SK-N-SH (cell line): ENCODE measurements at regions not wholly inside any gene's neighbourhood (a gene's known extent, or its start where the extent isn't known, plus 50 kb on each side); places are given as distances from the start of the nearest gene placed in this dataset.

Experiments
- CTCF ChIA-PET: fragments of 300-600, 350-600 bp; formaldehyde crosslinking; extraction: SDS; loops from one replicate; lab custom pipeline; 2021; lab: Yijun Ruan, JAX
- POLR2A ChIA-PET: fragments of 350-600 bp; sonication (Branson Sonifier 250); formaldehyde crosslinking; extraction: SDS; loops from one replicate; lab custom pipeline; 2020; ENCODE audit warnings: antibody characterized with exemption, inconsistent platforms; lab: Yijun Ruan, JAX
- DNase-seq: peaks from one replicate; pipeline ENCODE4 v3.0.0; 2012
- H2AFZ ChIP-seq: fragments of 200-600 bp; sonication (generic); 2 replicates; pipeline ENCODE4 v1.8.1; 2016; ENCODE audit warnings: antibody characterized with exemption, mild to moderate bottlenecking, low read depth
- H3F3A ChIP-seq: fragments of 200-600 bp; sonication (generic); replicated peaks from 2 replicates; pipeline ENCODE3; 2016; ENCODE audit warnings: antibody characterized with exemption, mild to moderate bottlenecking; ENCODE audit not compliant: insufficient read depth
- H3K27ac ChIP-seq, 2 experiments: fragments of 200-500 bp in 1 of 2; fragments of 200-600 bp in 1 of 2; sonication (Bioruptor generic) in 1 of 2; sonication (generic), shearing (Covaris generic) in 1 of 2; 2 replicates each; pipeline versions ENCODE4 v1.5.1 to v1.6.1; 2014 to 2016; ENCODE audit warnings: low read depth in 2 of 2, inconsistent platforms in 1 of 2, low read length in 1 of 2, mild to moderate bottlenecking in 1 of 2, mixed read lengths in 1 of 2
- H3K27me3 ChIP-seq: fragments of 200-600 bp; sonication (generic), shearing (Covaris generic); 2 replicates; pipeline ENCODE4 v1.6.1; 2016; ENCODE audit warnings: mixed run types; ENCODE audit not compliant: insufficient read depth
- H3K36me3 ChIP-seq, 2 experiments: fragments of 200-500 bp in 1 of 2; fragments of 200-600 bp in 1 of 2; sonication (Bioruptor generic) in 1 of 2; sonication (generic) in 1 of 2; replicated peaks in 1 of 2; 2 replicates each; pipeline versions ENCODE3 to v1.5.1; 2014 to 2016; ENCODE audit warnings: low read length in 1 of 2, mild to moderate bottlenecking in 1 of 2; ENCODE audit not compliant: insufficient read depth in 2 of 2, control insufficient read depth in 1 of 2
- H3K4me1 ChIP-seq, 2 experiments: fragments of 200-500 bp in 1 of 2; fragments of 200-600 bp in 1 of 2; sonication (Bioruptor generic) in 1 of 2; sonication (generic), shearing (Covaris generic) in 1 of 2; 2 replicates each; pipeline versions ENCODE4 v1.5.1 to v1.6.1; 2014 to 2016; ENCODE audit warnings: low read depth in 1 of 2, low read length in 1 of 2, mixed run types in 1 of 2; ENCODE audit not compliant: insufficient read depth in 2 of 2, control insufficient read depth in 1 of 2
- H3K4me2 ChIP-seq: fragments of 200-600 bp; sonication (generic), shearing (Covaris generic); 2 replicates; pipeline ENCODE4 v1.6.1; 2017; ENCODE audit warnings: mixed run types
- H3K4me3 ChIP-seq, 2 experiments: fragments of 200-500 bp in 1 of 2; fragments of 200-600 bp in 1 of 2; sonication (Bioruptor generic) in 1 of 2; sonication (generic), shearing (Covaris generic) in 1 of 2; 2 replicates each; pipeline versions ENCODE4 v1.5.1 to v1.8.1; 2014 to 2016; ENCODE audit warnings: low read depth in 2 of 2, inconsistent platforms in 1 of 2, low read length in 1 of 2, mild to moderate bottlenecking in 1 of 2, mixed read lengths in 1 of 2, moderate library complexity in 1 of 2
- H3K79me2 ChIP-seq: fragments of 200-600 bp; sonication (generic); 2 replicates; pipeline ENCODE4 v1.8.1; 2017; ENCODE audit warnings: mild to moderate bottlenecking; ENCODE audit not compliant: insufficient read depth
- H3K9ac ChIP-seq: fragments of 200-600 bp; sonication (generic); 2 replicates; pipeline ENCODE4 v1.6.1; 2017; ENCODE audit warnings: mixed run types
- H3K9me2 ChIP-seq: fragments of 200-600 bp; sonication (generic); 2 replicates; pipeline ENCODE4 v1.6.1; 2017; ENCODE audit warnings: mixed run types
- H3K9me3 ChIP-seq: fragments of 200-600 bp; sonication (generic); 2 replicates; pipeline ENCODE4 v1.6.1; 2017; ENCODE audit warnings: mixed run types, mild to moderate bottlenecking, moderate library complexity
- H4K20me1 ChIP-seq: fragments of 200-600 bp; sonication (generic); 2 replicates; pipeline ENCODE4 v1.6.1; 2017; ENCODE audit warnings: mild to moderate bottlenecking, mixed run types; ENCODE audit not compliant: insufficient read depth
- CHD2 ChIP-seq: fragments of 150-350 bp; IDR thresholded peaks from 2 replicates; pipeline ENCODE4 v1.6.1; 2018; ENCODE audit warnings: low read length; ENCODE audit not compliant: partially characterized antibody
- RCOR1 ChIP-seq: fragments of 150-350 bp; IDR thresholded peaks from 2 replicates; pipeline ENCODE4 v1.6.1; 2017; ENCODE audit warnings: antibody characterized with exemption, low read length
- SMC3 ChIP-seq: IDR thresholded peaks from 2 replicates; pipeline ENCODE4 v1.6.1; 2012; ENCODE audit warnings: low read depth, low read length, improper control_type of control experiment
- TAF1 ChIP-seq: IDR thresholded peaks from 2 replicates; pipeline ENCODE4 v1.6.1; 2012; ENCODE audit warnings: low read depth, mild to moderate bottlenecking, low read length, moderate library complexity, borderline replicate concordance
- WGBS: methylation state at CpG from one replicate; pipeline ENCODE4 v1.1.6; 2017; ENCODE audit warnings: low lambda C conversion rate; 5-methylcytosine and 5-hydroxymethylcytosine counted together
- TF ChIP-seq, protein P1 (sequence below): IDR thresholded peaks from 2 replicates; pipeline ENCODE4 v1.4.0; 2012; ENCODE audit warnings: low read depth
- TF ChIP-seq, protein P2 (sequence below): IDR thresholded peaks from 2 replicates; pipeline ENCODE4 v1.4.0; 2012; ENCODE audit warnings: low read depth, borderline replicate concordance
- TF ChIP-seq, protein P3 (sequence below): fragments of 150-350 bp; IDR thresholded peaks from 2 replicates; pipeline ENCODE4 v1.6.1; 2017; ENCODE audit warnings: antibody characterized with exemption, low read length, low read depth, borderline replicate concordance
- TF ChIP-seq, protein P4 (sequence below): IDR thresholded peaks from 2 replicates; pipeline ENCODE4; 2012
- TF ChIP-seq, protein P5 (sequence below): IDR thresholded peaks from 2 replicates; pipeline ENCODE4 v1.4.0; 2012; ENCODE audit warnings: low read depth, borderline replicate concordance

DNA sequence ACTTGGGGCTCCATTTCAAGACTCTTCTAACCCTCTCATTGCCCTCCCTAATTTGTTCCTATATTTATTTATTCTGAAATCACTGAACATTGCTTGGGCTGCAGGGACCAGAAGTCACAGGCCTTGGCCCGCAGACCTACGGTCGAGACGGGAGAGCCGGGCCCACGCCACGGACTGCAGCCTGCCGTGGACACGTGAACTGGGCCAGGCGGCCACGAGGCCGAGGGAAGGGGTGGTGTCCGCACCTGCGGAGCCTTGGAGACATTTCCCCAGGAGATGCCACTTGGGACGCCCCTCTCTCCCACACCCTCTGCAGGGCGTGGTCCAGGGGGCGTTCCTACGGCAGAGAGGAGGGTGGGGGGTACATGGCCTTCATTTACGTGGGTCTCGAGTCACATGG lies 463.9 kb downstream of the ICE1 start (continued):
- TF ChIP-seq, protein P1, sequence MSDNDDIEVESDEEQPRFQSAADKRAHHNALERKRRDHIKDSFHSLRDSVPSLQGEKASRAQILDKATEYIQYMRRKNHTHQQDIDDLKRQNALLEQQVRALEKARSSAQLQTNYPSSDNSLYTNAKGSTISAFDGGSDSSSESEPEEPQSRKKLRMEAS, result no peak
- TF ChIP-seq, protein P2, sequence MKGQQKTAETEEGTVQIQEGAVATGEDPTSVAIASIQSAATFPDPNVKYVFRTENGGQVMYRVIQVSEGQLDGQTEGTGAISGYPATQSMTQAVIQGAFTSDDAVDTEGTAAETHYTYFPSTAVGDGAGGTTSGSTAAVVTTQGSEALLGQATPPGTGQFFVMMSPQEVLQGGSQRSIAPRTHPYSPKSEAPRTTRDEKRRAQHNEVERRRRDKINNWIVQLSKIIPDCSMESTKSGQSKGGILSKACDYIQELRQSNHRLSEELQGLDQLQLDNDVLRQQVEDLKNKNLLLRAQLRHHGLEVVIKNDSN, result no peak
- no peak for TF ChIP-seq CHD2
- TF ChIP-seq, protein P3, sequence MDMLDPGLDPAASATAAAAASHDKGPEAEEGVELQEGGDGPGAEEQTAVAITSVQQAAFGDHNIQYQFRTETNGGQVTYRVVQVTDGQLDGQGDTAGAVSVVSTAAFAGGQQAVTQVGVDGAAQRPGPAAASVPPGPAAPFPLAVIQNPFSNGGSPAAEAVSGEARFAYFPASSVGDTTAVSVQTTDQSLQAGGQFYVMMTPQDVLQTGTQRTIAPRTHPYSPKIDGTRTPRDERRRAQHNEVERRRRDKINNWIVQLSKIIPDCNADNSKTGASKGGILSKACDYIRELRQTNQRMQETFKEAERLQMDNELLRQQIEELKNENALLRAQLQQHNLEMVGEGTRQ, result no peak
- no peak for TF ChIP-seq RCOR1
- TF ChIP-seq SMC3, result no peak

DNA sequence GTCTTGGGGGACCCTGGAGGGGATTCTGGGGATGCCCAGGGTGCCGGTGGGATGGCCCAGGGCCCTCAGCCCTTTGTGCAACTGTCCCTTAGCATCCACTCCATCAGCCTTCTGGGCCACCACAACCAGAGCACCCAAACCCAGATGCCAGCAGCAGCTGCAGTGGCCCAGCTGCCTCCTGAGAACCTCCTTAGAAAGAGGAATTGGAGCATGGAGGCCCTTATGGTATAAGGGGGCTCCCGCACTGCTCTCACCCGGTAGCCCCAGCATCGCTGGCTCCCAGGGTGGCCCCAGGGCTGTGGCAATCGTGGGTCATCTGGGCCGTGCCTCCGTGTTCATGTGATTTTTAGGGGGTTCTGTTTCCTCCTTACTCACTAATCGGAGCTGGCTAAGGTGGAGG lies 463.3 kb downstream of the ICE1 start:
- Histone ChIP-seq H3K9me3 (no peaks in the 10 kb centered on the region), H3K36me3 (no peaks in the 10 kb centered on the region), H3K4me2 (no peak overlapping the region), H3K9ac (no peak overlapping the region), H3K27ac (no peak overlapping the region), H3K4me3 (no peak overlapping the region), H4K20me1 (no peaks in the 10 kb centered on the region)
- no peak for DNase-seq
- CTCF ChIA-PET, result no interaction called here
- WGBS, result no CpG with 5 or more reads among the region's 8 CpGs
- TF ChIP-seq, protein P4, sequence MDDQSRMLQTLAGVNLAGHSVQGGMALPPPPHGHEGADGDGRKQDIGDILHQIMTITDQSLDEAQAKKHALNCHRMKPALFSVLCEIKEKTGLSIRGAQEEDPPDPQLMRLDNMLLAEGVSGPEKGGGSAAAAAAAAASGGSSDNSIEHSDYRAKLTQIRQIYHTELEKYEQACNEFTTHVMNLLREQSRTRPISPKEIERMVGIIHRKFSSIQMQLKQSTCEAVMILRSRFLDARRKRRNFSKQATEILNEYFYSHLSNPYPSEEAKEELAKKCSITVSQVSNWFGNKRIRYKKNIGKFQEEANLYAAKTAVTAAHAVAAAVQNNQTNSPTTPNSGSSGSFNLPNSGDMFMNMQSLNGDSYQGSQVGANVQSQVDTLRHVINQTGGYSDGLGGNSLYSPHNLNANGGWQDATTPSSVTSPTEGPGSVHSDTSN, result no peak
- TF ChIP-seq, protein P5, sequence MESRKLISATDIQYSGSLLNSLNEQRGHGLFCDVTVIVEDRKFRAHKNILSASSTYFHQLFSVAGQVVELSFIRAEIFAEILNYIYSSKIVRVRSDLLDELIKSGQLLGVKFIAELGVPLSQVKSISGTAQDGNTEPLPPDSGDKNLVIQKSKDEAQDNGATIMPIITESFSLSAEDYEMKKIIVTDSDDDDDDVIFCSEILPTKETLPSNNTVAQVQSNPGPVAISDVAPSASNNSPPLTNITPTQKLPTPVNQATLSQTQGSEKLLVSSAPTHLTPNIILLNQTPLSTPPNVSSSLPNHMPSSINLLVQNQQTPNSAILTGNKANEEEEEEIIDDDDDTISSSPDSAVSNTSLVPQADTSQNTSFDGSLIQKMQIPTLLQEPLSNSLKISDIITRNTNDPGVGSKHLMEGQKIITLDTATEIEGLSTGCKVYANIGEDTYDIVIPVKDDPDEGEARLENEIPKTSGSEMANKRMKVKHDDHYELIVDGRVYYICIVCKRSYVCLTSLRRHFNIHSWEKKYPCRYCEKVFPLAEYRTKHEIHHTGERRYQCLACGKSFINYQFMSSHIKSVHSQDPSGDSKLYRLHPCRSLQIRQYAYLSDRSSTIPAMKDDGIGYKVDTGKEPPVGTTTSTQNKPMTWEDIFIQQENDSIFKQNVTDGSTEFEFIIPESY, result no peak
- no peak for TF ChIP-seq TAF1
- TF ChIP-seq, protein P2, result no peak
- TF ChIP-seq, all 33 proteins: peak for 0
- Histone ChIP-seq H3K4me1 (peaks cover 0 to 3% of the 10 kb centered on the region in 2 experiments; a peak in 1 of 4 replicates), H3K9me2 (no peaks in the 10 kb centered on the region), H3F3A (no peaks in the 10 kb centered on the region), H2AFZ (no peak overlapping the region), H3K27me3 (no peaks in the 10 kb centered on the region), H3K79me2 (no peaks in the 10 kb centered on the region)
- POLR2A ChIA-PET, result no interaction called here
